Upper lobe of right lung (tissue), 1 donor: ENCODE measurements at regions not wholly inside any gene's neighbourhood (a gene's known extent, or its start where the extent isn't known, plus 50 kb on each side); places are given as distances from the start of the nearest gene placed in this dataset.

ENCODE experiments used
- ATAC-seq: fragments of 200-7000 bp; cut with Tn5 transposase; one replicate; pipeline ENCODE4 v1.9.1; 2020; ENCODE audit warnings: mild to moderate bottlenecking, moderate library complexity
- DNase-seq: peaks from one replicate; pipeline ENCODE4 v3.0.0-alpha.2; 2020
- H3K27ac ChIP-seq: fragments of 200-600 bp; one replicate; pipeline ENCODE4 v1.8.0; 2022
- H3K27me3 ChIP-seq: fragments of 200-600 bp; one replicate; pipeline ENCODE4 v1.8.0; 2022; ENCODE audit warnings: mild to moderate bottlenecking
- H3K36me3 ChIP-seq: fragments of 200-600 bp; one replicate; pipeline ENCODE4 v1.8.0; 2022
- H3K4me1 ChIP-seq: fragments of 200-600 bp; one replicate; pipeline ENCODE4 v1.8.0; 2022
- H3K4me3 ChIP-seq: fragments of 200-600 bp; one replicate; pipeline ENCODE4 v1.8.0; 2022; ENCODE audit warnings: mild to moderate bottlenecking
- H3K9me3 ChIP-seq: fragments of 200-600 bp; one replicate; pipeline ENCODE4 v1.8.0; 2022
- intact Hi-C: fragments of 100-400 bp; cut with DNase I; formaldehyde crosslinking; loops from one replicate; pipeline ENCODE4 v1.11.0; 2022
- TF ChIP-seq, protein P1 (sequence below): fragments of 200-600 bp; IDR thresholded peaks from one replicate; pipeline ENCODE4 v1.8.0; 2022; ENCODE audit warnings: antibody characterized with exemption
- donor health status: DM: no; HTN: yes; CAD: no; lungs with severe emphysema.

GRCh38 chr20:9015984-9016324 lies 52.9 kb upstream of the PLCB4 start:
- Histone ChIP-seq H3K27ac (no peak overlapping the region), H3K4me3 (no peak overlapping the region), H3K27me3 (no peaks in the 10 kb centered on the region), H3K4me1 (no peaks in the 10 kb centered on the region), H3K36me3 (no peaks in the 10 kb centered on the region), H3K9me3 (no peaks in the 10 kb centered on the region)
- intact Hi-C loops = no loop called here
- DNase-seq (no peak), ATAC-seq (no peak)
- TF ChIP-seq, protein P1, sequence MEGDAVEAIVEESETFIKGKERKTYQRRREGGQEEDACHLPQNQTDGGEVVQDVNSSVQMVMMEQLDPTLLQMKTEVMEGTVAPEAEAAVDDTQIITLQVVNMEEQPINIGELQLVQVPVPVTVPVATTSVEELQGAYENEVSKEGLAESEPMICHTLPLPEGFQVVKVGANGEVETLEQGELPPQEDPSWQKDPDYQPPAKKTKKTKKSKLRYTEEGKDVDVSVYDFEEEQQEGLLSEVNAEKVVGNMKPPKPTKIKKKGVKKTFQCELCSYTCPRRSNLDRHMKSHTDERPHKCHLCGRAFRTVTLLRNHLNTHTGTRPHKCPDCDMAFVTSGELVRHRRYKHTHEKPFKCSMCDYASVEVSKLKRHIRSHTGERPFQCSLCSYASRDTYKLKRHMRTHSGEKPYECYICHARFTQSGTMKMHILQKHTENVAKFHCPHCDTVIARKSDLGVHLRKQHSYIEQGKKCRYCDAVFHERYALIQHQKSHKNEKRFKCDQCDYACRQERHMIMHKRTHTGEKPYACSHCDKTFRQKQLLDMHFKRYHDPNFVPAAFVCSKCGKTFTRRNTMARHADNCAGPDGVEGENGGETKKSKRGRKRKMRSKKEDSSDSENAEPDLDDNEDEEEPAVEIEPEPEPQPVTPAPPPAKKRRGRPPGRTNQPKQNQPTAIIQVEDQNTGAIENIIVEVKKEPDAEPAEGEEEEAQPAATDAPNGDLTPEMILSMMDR = no peak

DNA sequence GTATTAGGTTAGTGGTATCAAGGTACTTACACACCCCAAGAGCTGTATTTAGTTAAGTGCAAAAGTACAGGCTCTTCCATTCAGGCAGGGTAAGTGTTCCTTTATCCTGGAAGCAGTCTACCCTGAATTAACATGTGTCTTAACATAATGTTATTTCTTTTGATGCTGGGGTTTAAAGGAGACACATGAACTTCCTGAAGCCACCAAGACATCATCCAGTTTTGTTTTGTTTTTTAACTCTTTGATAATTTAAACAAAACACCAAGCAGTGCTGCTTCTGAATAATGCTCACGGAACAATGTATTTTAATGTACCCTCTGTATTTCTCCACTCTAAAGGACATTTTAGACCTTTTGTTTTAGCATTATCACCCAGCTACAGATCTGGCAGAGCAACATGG lies 50.5 kb upstream of the PLCB4 start:
- DNase-seq = no peak
- Histone ChIP-seq H3K27ac (no peak overlapping the region), H3K9me3 (no peaks in the 10 kb centered on the region), H3K4me1 (no peaks in the 10 kb centered on the region), H3K4me3 (no peak overlapping the region), H3K27me3 (no peaks in the 10 kb centered on the region), H3K36me3 (no peaks in the 10 kb centered on the region)
- intact Hi-C loops = no loop called here
- ATAC-seq = no peak
- TF ChIP-seq, protein P1 = no peak
